GM21360 (cell line): ENCODE measurements at regions not wholly inside any gene's neighbourhood (a gene's known extent, or its start where the extent isn't known, plus 50 kb on each side); places are given as distances from the start of the nearest gene placed in this dataset.

Experiments used
- ATAC-seq: cut with Tn5 transposase; IDR thresholded peaks from one replicate; pipeline ENCODE4 v1.9.1; 2021; ENCODE audit warnings: mild to moderate bottlenecking, moderate library complexity; ENCODE audit not compliant: unreplicated experiment

DNA sequence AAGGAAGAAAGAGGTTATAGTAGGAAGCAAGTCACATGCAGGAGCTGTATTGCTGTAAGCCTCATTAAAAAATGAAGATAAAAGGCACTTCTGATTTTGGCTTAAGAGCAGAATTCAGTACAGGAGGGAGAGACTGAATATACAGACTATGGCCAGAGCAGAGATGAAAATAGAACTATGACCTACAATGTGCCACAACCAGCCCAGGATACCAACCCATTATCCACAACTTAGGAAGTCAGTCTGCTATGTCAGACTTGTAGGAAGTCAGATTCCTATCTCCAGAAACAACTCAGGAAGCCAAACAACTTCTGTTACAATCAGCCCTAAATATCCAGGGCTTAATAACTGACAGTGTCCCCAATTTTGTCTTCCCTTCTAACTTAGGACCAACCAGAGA is 156.2 kb upstream of the ANKH start:
- ATAC-seq = no peak

- ATAC-seq = no peak
Measured at GRCh38 chr5:15026944-15027343, 155.4 kb upstream of the ANKH start.

DNA sequence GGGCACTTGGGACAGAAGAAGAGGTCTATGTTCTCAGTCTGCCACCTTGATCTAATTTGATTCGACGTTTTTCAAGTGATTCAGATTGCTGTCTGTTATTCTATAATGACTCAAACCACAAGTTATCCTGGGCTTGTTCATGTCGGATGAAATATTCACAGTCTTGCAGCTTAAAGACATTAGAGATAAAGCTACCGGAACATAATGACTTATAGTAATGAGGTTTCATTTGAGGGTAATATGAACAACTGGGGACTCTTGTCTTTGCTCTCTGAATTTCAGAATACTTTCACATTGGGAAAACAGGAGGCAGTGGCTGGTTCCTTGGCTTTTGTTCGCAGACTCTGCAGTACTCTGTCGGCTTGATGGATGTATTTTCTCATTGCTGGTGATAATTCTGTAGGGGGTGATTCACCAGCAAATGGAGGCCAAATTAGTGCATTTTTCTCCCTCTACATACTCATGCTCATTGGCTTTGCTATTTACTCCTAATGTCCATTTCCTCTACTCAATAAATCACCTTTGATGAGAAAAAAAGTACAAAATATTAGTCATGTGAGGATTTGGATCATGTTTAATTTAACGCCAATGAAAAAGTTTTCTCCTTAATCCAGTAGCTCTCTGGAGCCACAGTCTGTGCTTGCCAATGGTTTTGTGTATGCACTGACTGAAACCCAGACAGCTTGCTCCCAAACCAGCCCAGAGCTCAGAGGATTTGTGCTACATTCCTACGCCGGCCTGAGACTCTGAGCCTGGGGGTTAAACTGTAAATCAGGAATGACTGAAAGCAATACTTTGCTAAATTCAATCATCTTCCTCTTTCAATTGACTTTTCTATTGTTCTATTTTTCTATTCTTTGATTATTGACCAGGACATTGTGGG is 154.7 kb upstream of the ANKH start:
- no peak for ATAC-seq

GRCh38 chr5:15023846-15024245 is 152.3 kb upstream of the ANKH start:
- no peak for ATAC-seq

DNA sequence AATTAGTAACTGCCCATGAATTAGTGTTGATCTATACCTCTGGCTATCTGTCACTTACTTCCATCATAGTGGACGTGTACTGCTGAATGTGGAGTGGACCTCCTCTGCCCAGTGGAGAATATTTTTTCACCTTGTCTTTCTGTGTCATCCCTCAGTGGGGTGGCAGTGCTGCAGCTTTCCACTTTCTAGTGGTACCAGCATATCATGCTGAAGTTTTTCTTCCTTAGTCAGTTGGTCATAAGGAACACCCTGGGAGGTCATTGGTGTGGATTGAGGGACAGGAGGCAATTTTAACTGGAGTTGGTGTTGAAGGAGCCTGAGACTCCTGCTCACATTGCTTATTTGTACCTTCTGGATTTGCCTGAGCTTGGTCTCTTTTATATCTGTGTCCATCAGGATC is 151.7 kb upstream of the ANKH start:
- ATAC-seq = no peak

DNA sequence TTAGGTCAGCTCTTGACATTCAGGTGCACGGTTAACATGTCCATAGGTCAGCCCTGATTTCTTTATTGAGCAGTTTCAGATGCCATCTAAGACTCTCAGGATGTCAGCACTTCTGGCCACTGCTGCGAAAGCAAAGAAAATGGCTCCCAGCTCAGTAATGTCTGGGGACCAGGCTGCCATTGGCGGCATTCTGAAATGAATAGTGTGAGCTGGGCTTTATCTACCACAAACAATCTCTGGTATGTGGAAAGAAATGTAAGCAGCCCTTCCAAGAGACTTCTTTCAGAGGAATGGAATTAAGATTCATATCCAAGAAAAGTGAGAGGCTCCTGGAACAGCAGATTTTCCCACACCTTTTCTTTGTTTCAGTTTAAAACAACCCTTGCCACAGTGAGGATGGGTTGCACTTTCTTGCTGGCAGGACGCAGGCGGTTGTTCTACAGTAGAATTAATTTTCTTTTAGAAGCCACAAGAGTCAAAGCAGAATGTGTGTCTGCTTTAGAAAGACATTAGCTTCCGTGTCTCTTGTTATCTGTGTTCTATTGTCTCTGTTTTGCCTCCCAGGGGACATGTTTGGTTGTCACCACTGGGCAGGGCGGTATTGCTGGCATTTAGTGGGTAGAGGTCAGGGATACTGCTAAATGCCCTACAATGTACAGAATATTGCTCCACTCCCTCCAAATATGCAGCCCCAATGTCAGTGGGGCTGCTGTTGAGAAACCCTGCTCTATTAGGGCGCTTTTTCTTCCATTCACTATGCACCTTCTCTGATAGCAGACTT is 149.9 kb upstream of the ANKH start:
- no peak for ATAC-seq

DNA sequence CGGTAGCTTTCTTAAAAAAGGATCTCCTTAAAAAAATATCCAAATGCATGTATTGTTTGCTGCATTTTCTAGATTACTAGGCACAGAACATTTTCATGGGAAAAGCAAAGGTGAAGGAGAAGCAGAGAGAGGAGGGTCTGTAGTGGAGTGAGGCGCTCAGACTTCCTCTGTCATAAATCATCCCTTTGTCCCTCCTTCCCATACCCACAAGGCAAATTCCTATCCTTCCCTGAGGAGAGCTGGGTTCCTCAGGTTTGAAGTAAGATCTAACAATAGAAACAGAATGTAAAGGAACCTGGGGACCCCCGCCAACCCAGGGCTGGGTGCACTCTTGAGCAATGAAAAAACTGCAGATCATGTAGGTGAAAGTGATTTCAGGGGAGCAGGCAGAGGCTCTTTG is 149.2 kb upstream of the ANKH start:
- no peak for ATAC-seq

- ATAC-seq = no peak
Measured at GRCh38 chr5:15014809-15015208, 143.2 kb upstream of the ANKH start.

- ATAC-seq = peak; percentile 73
Measured at GRCh38 chr5:15013654-15014463, 142.3 kb upstream of the ANKH start.

DNA sequence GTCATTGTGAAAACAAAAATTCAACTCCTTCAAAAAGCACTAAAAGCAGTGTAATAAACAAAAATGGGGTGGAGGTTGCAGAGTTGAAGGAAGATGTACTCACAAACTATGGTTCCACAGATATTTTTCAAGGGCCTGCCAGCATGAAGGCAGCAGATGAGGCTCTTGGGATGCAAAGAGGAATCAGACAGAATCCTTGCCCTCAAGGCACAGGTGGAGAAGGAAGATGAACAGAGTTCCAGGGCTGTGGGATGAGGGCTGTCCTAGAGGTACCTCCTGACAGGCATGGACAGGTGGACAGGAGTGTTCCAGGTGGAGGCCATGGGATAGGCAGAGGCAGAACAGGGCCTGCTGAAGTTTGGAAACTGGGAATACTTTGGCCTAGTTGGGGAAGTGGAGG is 140.5 kb upstream of the ANKH start:
- no peak for ATAC-seq

DNA sequence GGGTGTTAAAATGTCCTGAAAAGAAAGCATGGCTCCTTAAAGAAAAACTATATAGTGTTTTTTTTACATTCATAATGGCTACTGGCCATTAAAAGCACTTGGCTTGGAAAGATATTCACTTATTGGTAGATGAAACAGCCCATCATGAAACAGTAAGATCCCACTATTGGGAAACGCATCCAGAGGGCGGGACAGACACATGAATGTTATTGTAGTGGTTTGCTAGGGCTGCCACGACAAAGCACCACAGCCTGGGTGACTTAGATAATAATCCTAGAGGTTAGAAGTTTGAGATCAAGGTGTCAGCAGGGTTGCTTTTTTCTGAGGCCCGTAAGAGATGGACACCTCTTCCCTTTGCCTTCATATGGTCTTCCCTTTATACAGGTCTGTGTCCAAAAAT is 139.4 kb upstream of the ANKH start:
- no peak for ATAC-seq

GRCh38 chr5:15009420-15009819 is 137.8 kb upstream of the ANKH start:
- ATAC-seq = no peak

DNA sequence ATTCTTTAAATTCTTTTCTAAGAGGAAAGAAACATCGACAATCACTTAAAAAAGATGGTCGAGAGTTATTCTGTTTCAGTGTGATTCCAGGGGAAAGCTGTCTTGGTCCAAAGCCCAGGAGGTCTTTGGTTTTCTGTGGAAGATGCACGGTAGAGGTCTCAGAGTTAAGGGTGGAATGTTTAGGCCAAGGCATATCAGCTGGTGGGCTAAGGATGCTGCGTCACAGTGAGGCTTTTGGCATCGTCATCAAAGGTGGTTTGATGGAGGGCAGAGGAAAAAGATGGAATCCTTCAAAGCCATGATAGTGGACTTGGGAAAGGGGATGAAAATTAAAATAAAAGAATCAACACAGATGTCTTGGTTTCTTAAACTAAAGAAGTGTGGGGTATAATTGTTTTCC is 137.3 kb upstream of the ANKH start:
- no peak for ATAC-seq

DNA sequence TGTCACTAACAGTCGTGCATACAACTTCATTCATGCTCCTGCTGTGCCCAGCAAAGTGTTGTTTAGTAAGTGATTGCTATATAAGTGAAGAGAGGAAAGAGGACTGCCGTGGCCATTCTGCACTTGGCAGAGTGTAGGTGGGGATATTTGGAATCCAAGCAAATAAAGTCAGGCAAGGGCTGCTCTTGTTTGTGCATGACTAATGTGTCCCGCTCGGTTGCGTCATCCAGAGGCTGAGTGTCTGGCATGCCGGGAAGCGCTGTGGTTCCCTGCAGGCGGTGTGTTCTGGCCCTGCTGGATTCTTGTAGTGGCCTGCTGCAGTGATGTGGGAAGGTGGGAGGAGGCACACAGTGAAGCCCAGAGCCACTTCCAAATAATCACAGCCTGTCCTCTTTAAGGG is 136.9 kb upstream of the ANKH start:
- no peak for ATAC-seq

GRCh38 chr5:15007646-15008045 is 136.1 kb upstream of the ANKH start:
- no peak for ATAC-seq

- ATAC-seq = no peak
Measured at GRCh38 chr5:15004506-15004905, 132.9 kb upstream of the ANKH start.

- peak; percentile 86 for ATAC-seq
Measured at GRCh38 chr5:15003511-15003920, 131.9 kb upstream of the ANKH start.

GRCh38 chr5:15002791-15003190 is 131.2 kb upstream of the ANKH start:
- ATAC-seq = no peak

DNA sequence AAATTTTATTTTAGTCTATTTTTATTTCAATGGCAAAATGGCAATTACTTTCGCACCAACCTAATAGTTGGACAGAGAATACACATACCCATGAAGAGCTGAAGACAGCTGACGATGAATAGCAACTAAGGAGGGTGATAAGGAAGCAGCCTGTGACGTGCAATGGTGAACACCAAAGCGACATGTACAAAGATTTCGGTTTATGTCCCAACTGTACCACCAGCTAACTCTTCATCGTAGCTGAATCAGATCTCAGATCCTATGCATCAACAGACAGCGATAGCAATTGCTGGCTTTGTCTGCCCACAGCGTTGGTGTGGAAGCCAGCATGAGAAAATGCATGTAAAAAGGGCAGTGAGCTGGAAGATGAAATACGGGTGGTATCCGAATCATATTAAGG is 130.6 kb upstream of the ANKH start:
- no peak for ATAC-seq

DNA sequence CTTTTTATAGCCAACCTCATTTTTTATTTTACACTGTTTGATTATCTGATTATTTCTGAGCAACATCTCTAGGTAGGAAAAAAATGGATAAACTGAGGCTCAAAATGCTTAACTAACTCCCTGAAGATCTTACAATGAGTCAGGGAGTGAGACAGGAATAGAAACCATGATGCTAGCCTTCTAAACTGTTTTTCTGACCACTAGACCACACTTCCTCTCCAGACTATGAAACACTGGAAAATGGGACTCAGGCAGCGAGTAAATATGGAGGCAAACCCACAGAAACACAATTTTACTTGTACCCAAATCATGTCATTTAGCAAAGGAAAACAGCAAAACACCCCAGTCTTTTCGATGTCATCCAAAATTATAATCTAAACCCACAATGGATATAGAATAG is 129.9 kb upstream of the ANKH start:
- ATAC-seq = no peak

- ATAC-seq = no peak
Measured at GRCh38 chr5:14998491-14998890, 126.9 kb upstream of the ANKH start.
